NT2/D1 (cell line): ENCODE measurements at regions not wholly inside any gene's neighbourhood (a gene's known extent, or its start where the extent isn't known, plus 50 kb on each side); places are given as distances from the start of the nearest gene placed in this dataset.

Experiments used
- DNase-seq: peaks from one replicate; pipeline ENCODE4 v3.0.0-alpha.2; 2011; ENCODE audit warnings: low read depth, low spot score
- H3K27me3 ChIP-seq: 2 replicates; pipeline ENCODE4 v1.6.0; 2011; ENCODE audit warnings: mild to moderate bottlenecking; ENCODE audit not compliant: insufficient read length, insufficient read depth
- H3K36me3 ChIP-seq: 2 replicates; pipeline ENCODE4 v1.6.1; 2011; ENCODE audit warnings: mild to moderate bottlenecking, low read length, mixed read lengths; ENCODE audit not compliant: insufficient read depth, insufficient read length
- H3K4me1 ChIP-seq: 2 replicates; pipeline ENCODE4 v1.5.1; 2011; ENCODE audit not compliant: insufficient read depth, insufficient read length
- H3K4me3 ChIP-seq: 2 replicates; pipeline ENCODE4 v1.5.1; 2011; ENCODE audit warnings: low read depth; ENCODE audit not compliant: insufficient read length
- H3K9ac ChIP-seq: 2 replicates; pipeline ENCODE4 v1.6.0; 2011; ENCODE audit warnings: low read depth; ENCODE audit not compliant: insufficient read length
- H3K9me3 ChIP-seq: 2 replicates; pipeline ENCODE4 v1.5.1; 2011; ENCODE audit warnings: mild to moderate bottlenecking, low read length; ENCODE audit not compliant: insufficient read depth
- SUZ12 ChIP-seq: IDR thresholded peaks from 2 replicates; pipeline ENCODE4 v1.6.1; 2011; ENCODE audit not compliant: insufficient read length, insufficient read depth; ENCODE audit errors: extremely low read depth
- YY1 ChIP-seq: IDR thresholded peaks from 2 replicates; pipeline ENCODE4 v1.6.1; 2011; ENCODE audit not compliant: insufficient read length, insufficient read depth
- ZNF274 ChIP-seq: IDR thresholded peaks from 2 replicates; pipeline ENCODE4 v1.6.1; 2011; ENCODE audit warnings: mild to moderate bottlenecking, low read depth, low read length

DNA sequence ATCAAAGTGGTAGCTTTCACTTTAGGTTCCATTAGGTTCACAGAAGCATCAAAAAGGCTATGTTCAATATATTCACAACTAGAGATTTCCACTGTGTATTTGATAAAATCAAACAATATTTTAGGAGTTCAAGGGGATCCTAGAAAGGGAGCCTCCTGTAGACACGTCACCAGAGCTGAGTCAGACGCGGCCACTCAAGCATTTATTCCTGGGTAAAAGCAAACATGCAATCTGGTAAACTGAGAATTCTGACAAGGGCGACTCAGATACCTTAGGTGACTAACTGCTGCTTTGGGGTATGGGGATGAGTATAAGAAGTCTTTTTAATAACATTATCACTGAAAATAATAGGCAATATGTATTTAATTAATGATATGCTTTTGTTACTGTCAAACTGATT lies 118.7 kb upstream of the HMGN3 start:
- no peaks in the 10 kb centered on the region for H3K27me3 ChIP-seq
- H3K9ac ChIP-seq, result no peak overlapping the region
- no peak overlapping the region for H3K4me3 ChIP-seq
- no peaks in the 10 kb centered on the region for H3K9me3 ChIP-seq
- no peaks in the 10 kb centered on the region for H3K4me1 ChIP-seq
- DNase-seq, result no peak
- TF ChIP-seq YY1 (no peak), ZNF274 (no peak), SUZ12 (no peak)
- no peaks in the 10 kb centered on the region for H3K36me3 ChIP-seq

DNA sequence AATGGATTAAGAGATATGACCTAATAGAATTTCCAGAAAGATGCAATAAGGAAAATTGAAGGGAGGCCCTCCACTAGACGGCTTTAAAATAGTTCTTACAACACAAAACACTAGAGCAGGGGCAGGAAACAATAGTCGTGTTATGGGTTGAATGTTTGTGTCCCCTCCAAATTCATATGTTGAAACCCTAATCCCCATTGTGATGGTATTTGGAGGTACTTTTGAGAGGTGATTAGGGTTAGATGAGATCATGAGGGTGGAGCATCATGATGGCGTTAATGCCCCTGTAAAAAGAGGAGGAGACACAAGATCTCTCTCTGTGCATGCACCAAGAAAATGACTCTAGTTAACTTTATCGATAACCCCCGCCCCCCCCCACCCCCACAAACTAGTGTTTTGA lies 104.0 kb upstream of the HMGN3 start:
- no peak overlapping the region for H3K4me3 ChIP-seq
- H3K9me3 ChIP-seq, result no peaks in the 10 kb centered on the region
- H3K4me1 ChIP-seq, result no peaks in the 10 kb centered on the region
- no peaks in the 10 kb centered on the region for H3K36me3 ChIP-seq
- TF ChIP-seq SUZ12 (no peak), YY1 (no peak), ZNF274 (no peak)
- peak; percentile 28 for DNase-seq
- H3K27me3 ChIP-seq, result no peaks in the 10 kb centered on the region
- no peak overlapping the region for H3K9ac ChIP-seq

DNA sequence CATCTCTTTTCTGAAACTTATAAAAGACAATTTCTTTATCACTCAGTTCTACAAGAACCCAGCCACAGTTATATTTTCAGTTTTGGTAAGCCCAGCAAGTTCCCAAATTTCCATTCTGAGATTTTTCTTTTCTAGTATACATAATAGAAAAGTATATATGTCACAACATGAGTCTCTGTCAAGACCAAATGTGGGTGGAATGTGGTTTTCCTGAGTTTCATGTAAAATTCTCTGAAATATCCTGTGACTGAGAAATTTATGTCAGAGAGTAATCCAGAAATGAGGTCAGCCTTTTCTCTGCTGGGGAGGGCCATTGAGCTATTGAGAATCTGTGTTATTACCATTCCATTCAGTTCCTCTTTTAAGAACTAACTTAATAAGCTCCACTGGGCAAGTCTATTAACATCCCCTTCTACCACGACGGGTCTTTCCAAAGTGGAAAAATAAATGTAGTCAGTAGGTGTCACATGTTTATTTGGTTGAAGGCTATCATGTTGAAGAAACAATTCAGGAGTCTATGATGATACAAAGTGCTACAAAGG lies 100.7 kb upstream of the HMGN3 start:
- TF ChIP-seq YY1 (no peak), SUZ12 (no peak), ZNF274 (no peak)
- Histone ChIP-seq H3K36me3 (no peaks in the 10 kb centered on the region), H3K4me1 (no peaks in the 10 kb centered on the region), H3K9me3 (no peaks in the 10 kb centered on the region), H3K27me3 (no peaks in the 10 kb centered on the region), H3K4me3 (no peak overlapping the region), H3K9ac (no peak overlapping the region)
- no peak for DNase-seq

- no peak overlapping the region for H3K4me3 ChIP-seq
- H3K9ac ChIP-seq, result no peak overlapping the region
- no peaks in the 10 kb centered on the region for H3K4me1 ChIP-seq
- TF ChIP-seq ZNF274 (no peak), SUZ12 (no peak), YY1 (no peak)
- H3K36me3 ChIP-seq, result no peaks in the 10 kb centered on the region
- H3K27me3 ChIP-seq, result no peaks in the 10 kb centered on the region
- DNase-seq, result no peak
- H3K9me3 ChIP-seq, result no peaks in the 10 kb centered on the region
These were observed 100.2 kb upstream of the HMGN3 start for GRCh38 chr6:79334674-79335073.

GRCh38 chr6:79330704-79331103 lies 96.2 kb upstream of the HMGN3 start:
- H3K27me3 ChIP-seq, result no peaks in the 10 kb centered on the region
- H3K36me3 ChIP-seq, result no peaks in the 10 kb centered on the region
- TF ChIP-seq ZNF274, result no peak
- no peak for TF ChIP-seq SUZ12
- TF ChIP-seq YY1, result no peak
- H3K4me1 ChIP-seq, result no peaks in the 10 kb centered on the region
- H3K9me3 ChIP-seq, result peaks cover 7% of the 10 kb centered on the region; the same call in 1 of the 2 replicates
- no peak overlapping the region for H3K9ac ChIP-seq
- no peak overlapping the region for H3K4me3 ChIP-seq
- DNase-seq, result no peak

DNA sequence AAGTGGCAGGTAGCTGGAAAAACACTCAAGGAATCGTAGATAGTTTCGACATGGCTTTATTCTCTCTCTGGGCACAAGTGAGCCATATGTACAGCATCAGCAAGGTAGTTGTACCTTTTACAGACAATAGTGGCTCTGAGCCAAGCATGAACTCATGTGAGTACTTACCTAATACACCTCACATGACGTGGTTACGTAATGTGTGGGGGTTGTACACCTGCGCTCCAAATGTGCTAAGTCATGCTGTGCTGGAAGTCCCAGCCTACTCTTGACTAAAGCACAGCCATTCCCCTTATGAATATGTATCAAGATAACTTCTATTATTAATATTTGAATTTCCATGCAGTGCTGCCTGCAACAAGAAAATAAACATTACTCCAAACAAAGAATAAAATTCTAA lies 78.8 kb upstream of the HMGN3 start:
- Histone ChIP-seq H3K9me3 (no peaks in the 10 kb centered on the region), H3K4me1 (no peaks in the 10 kb centered on the region), H3K4me3 (no peak overlapping the region), H3K36me3 (no peaks in the 10 kb centered on the region), H3K9ac (no peak overlapping the region), H3K27me3 (no peaks in the 10 kb centered on the region)
- DNase-seq, result no peak
- TF ChIP-seq YY1 (no peak), SUZ12 (no peak), ZNF274 (no peak)

- DNase-seq, result no peak
- Histone ChIP-seq H3K27me3 (no peaks in the 10 kb centered on the region), H3K4me1 (no peaks in the 10 kb centered on the region), H3K4me3 (no peak overlapping the region), H3K36me3 (no peaks in the 10 kb centered on the region), H3K9me3 (no peaks in the 10 kb centered on the region), H3K9ac (no peak overlapping the region)
- TF ChIP-seq SUZ12, result no peak
- TF ChIP-seq YY1, result no peak
- no peak for TF ChIP-seq ZNF274
These were observed 73.0 kb upstream of the HMGN3 start for GRCh38 chr6:79307321-79308036.

GRCh38 chr6:79305020-79305419 lies 70.5 kb upstream of the HMGN3 start:
- Histone ChIP-seq H3K4me1 (no peaks in the 10 kb centered on the region), H3K9ac (no peak overlapping the region), H3K36me3 (no peaks in the 10 kb centered on the region), H3K4me3 (no peak overlapping the region), H3K9me3 (no peaks in the 10 kb centered on the region), H3K27me3 (no peaks in the 10 kb centered on the region)
- no peak for DNase-seq
- TF ChIP-seq YY1, result no peak
- no peak for TF ChIP-seq SUZ12
- TF ChIP-seq ZNF274, result no peak
